ENCODE measurements at regions not wholly inside any gene's neighbourhood (a gene's known extent, or its start where the extent isn't known, plus 50 kb on each side); places are given as distances from the start of the nearest gene placed in this dataset.
"Not testable (repeated sequence)": the region's sequence is repeated elsewhere in the genome, so short reads cannot be mapped to it uniquely, and the experiment has no call there.

- DNase-seq (ENCODE audit: low spot score) (no peak), ATAC-seq (no peak)
These were observed 77.0 kb downstream of the CCDC71L start for GRCh38 chr7:106583706-106584690.

GRCh38 chr7:106583100-106583499, 77.9 kb downstream of the CCDC71L start:
- DNase-seq (ENCODE audit: low spot score) (no peak), ATAC-seq (no peak)

DNA sequence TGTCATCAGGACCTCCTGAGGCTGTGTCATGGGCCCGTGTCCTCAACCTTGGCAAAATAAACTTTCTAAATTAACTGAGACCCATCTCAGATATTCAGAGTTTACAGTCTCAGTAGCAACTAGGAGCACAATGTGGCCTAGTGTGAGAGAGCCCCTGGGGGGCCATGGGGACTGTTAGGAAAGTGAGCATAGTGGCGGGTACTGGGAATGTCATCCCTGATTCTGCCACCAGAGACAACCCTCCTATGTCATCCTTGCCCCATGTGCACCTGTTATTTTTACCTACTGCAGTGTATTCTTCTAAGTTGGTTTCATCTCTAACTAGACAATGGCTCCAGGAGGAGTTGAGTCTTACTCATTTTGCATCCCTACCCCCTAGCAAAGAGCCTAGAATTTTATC, 78.6 kb downstream of the CCDC71L start:
- no peak for ATAC-seq

GRCh38 chr7:106579086-106579485, 81.9 kb downstream of the CCDC71L start:
- DNase-seq (ENCODE audit: low spot score); ATAC-seq: not testable (repeated sequence)

More for the DNA sequence above, 78.6 kb downstream of the CCDC71L start:
- DNase-seq (ENCODE audit: low spot score) = no peak

DNA sequence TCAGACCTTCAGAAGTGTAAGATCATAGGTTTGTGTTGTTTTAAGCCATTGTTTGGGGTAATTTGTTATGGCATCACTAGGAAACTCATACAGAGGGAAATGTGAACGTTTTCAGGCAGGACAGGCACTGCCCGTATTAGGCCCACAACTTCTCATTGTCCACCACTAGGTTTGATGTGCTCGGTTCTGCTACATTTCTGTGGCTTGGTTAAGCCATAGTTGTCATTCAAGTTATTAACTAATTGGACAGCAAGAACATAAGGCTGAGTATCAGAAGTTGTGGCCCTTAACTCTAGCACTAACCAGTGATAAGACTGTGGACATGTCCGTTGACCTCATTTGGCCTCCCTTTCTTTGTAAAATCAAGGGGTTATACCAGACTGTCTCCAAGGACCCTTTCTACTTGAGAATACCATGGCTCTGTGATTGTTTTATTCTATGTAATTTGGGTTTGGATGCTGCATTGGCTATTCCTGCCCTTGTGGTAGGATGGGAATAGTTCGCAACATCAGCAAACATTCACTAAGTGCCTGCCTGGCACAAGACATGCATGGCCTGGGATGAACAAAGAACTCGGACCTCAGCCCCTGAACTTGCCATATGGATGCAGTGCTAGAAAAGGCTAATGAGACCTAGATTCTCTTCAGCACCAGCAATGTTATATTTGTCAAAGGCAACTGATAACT, 85.7 kb downstream of the CCDC71L start:
- no peak for ATAC-seq

DNA sequence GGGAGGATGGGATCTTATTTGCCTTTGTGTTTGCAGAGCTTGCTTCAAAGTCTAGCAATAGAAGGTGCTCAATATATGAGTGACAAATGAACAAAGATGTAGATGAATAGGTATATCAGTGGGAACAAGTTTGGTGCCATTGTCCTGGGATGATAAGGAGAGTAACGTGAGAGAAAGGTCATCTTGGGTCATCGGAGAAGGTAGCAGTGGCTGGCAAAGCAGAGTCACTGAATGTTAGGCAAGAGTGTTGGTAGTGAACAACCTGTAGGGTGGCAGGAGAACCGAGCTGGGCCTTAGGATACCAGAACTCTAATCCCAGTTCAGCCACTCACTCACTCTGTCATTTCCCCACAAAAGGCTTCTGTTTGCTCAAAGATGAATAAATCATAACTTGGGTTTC, 87.2 kb downstream of the CCDC71L start:
- ATAC-seq = no peak
- DNase-seq (ENCODE audit: low spot score) = no peak

More for the DNA sequence above, 85.7 kb downstream of the CCDC71L start:
- no peak for DNase-seq (ENCODE audit: low spot score)

GRCh38 chr7:106573125-106573663, 87.8 kb downstream of the CCDC71L start:
- ATAC-seq (no peak), DNase-seq (ENCODE audit: low spot score) (no peak)

DNA sequence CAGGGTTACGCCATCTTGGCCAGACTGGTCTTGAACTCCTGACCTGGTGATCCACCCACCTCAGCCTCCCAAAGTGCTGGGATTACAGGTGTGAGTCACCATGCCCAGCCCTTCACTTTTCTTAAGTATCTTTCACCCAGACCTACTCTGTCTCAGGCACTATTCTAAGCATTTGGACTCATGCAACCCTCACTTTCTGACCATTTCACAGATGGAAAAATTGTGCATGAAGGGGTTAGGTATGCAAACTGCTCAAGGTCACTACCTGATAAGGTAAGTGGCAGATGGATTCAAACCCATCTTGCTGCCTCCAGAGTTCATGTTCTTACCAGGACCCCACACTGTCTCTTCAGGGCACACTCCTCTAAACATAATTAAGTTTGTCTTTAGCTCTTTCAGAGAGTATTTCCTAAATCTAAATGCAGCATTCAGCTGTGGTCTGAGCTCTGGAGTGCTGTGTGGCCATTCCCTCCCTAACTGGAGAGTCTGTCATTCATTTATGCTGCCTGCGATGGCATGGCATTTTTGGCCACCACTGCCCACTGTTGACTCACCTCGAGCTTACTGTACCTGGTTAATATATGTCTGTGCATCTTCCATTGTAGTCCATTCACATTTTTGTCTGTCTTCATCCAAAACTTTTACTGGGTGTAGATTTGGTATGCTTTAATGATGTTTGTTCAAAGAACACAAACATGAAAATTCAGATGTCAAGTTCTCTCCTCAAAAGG, 88.4 kb downstream of the CCDC71L start:
- no peak for ATAC-seq
- no peak for DNase-seq (ENCODE audit: low spot score)

GRCh38 chr7:106571563-106571962, 89.4 kb downstream of the CCDC71L start:
- ATAC-seq (no peak), DNase-seq (ENCODE audit: low spot score) (no peak)

- ATAC-seq = no peak
- no peak for DNase-seq (ENCODE audit: low spot score)
These were observed 90.0 kb downstream of the CCDC71L start for GRCh38 chr7:106570948-106571418.

DNA sequence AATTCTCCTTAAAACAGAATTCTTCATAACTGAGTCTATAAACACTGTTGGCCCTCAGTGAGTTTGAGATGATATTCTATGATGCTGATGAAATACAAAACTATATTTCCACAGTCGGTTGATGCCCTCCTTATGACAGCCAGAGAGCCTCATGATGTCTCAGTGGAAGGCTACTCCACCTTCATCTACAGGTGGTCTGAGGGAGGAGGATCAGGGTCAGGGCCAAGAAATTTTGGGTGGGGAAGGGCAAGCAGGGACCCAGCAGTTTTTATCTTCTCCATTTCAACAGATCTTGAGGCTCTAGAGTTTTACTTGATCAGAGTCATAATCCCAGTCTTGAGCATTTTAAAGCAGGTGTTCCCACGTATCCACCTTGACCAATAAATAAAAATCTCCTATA, 90.8 kb downstream of the CCDC71L start:
- DNase-seq (ENCODE audit: low spot score) (no peak), ATAC-seq (no peak)

DNA sequence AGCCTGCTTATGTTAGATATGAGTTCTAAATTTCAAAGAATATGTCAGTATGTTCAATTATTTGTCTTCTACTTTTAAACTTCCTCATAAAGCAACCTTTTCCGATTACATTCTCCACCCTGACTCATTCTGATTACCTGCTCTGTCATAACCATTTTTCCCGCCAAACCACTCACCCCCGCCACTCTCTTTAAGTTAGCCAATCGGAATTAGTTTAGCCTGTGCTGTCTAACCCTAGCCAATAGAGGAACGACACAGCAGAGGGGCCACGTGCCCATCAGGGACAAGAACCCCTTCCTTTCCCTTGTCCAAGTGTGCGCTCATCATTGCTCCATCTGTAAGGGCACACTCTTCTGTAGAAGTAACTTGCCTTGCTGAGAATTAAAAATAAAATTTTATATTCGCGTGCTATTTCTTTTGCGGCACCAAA, 91.4 kb downstream of the CCDC71L start:
- DNase-seq (ENCODE audit: low spot score) = no peak
- ATAC-seq = no peak

DNA sequence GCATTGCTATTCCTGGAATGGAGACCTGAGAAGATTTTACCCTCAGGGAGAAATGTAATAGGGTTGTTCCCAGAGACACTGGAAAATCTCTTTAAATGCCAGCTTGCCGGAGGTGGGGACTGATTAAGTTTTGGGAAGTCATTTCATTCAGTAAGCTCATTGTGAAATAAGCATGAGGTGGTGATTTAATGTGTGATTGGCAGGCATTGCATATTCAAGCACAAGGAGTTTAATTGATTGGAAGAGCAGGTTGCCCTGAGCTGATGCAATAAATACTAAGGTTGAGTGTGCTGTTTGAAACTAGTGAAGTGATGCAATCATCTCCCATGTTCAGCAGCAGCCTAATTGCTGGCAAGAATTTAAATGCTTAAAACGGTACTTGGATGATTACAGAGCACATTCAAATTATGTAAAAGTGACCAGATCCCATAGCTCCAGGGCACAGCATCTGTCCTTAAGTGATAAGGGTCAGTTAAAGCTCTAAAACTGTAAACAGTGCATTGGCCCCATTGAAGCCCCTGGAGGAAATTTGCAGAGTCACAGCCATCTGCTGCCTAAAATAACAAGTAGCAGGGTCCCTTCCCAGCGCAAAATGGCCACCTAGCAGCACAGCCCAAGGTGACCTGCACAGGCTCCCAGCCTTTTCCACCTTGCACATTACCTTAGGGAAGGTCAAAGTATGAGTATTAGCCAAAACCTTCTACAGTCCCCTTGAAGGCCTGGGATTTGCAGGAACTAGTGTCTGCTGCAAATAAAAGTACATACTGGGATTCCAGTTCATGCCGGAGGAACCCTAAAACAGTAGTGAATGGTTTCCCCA, 92.1 kb downstream of the CCDC71L start:
- DNase-seq (ENCODE audit: low spot score) = peak; percentile 64
- peak; percentile 85 for ATAC-seq

DNA sequence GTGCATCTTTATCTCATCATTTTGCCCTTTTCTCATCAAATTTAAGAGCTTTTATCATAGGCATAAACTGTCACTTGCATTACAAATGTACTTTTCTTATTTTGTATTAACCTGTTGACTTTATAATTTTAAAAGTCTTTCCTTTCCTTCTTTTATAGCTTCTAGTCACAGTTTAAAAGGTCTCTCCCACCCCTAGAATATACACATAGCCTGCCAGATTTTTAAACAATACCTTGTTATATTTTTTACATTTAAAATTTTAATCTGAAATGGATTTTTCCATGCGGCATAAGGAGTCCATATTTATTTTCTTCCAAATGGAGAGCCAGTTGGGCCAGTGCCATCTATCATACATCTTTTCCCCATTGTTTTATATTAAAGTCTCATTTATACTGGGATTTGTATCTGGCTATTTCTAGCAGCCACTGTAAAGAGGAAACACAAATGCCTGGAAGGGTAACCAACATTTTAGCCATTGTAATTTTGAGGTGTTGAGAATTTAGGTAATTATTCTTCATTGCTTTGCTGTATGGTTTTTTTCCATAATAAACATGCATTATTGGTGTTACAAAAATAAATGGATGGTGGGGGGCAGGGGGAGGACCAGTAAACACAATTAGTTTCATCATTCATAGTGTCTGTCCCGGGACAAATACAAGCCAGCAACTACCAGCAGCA, 92.8 kb downstream of the CCDC71L start:
- ATAC-seq = no peak
- DNase-seq (ENCODE audit: low spot score) = no peak

GRCh38 chr7:106567204-106568001, 93.6 kb downstream of the CCDC71L start:
- ATAC-seq = not testable (repeated sequence)

DNA sequence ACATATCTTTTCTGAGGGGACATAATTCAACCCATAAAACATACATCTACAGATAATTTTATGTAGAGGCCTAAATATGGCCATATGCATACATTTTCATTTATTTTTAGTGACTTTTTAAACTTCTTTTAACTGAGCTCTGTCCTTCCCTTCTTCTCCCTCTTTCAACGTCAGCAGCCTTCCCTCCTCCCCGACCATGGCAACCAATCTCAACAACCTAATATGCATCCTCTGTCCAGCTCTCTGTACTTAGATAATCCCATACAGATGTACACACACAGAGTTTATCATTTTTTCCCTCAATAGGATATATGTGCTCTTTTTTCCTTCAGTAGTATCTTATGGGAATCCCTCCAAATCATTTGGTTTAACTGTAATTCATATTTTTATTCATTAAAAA, 94.3 kb downstream of the CCDC71L start:
- no peak for ATAC-seq

More at GRCh38 chr7:106567204-106568001, 93.6 kb downstream of the CCDC71L start:
- DNase-seq (ENCODE audit: low spot score) = not testable (repeated sequence)

GRCh38 chr7:106566196-106566595, 94.8 kb downstream of the CCDC71L start:
- DNase-seq (ENCODE audit: low spot score) (no peak), ATAC-seq (no peak)

More for the DNA sequence above, 94.3 kb downstream of the CCDC71L start:
- no peak for DNase-seq (ENCODE audit: low spot score)

- DNase-seq (ENCODE audit: low spot score) = no peak
- no peak for ATAC-seq
These were observed 95.5 kb downstream of the CCDC71L start for GRCh38 chr7:106565428-106565827.
